Natural killer cell (primary cell): ENCODE measurements at regions not wholly inside any gene's neighbourhood (a gene's known extent, or its start where the extent isn't known, plus 50 kb on each side); places are given as distances from the start of the nearest gene placed in this dataset.

Experiments
- ATAC-seq, 3 donors: fragments of 150-1000 bp in 2 of 3; fragments of 200-7000 bp in 1 of 3; cut with Tn5 transposase; 1 replicate in 1 of 3; 2 replicates in 2 of 3; pipeline ENCODE4 v1.10.0; 2021; ENCODE audit warnings: mild to moderate bottlenecking in 2 of 3, moderate library complexity in 2 of 3
- DNase-seq, 2 donors: peaks; one replicate each; pipeline versions ENCODE4 v3.0.0 to v3.0.0-alpha.2; 2013 to 2021; ENCODE audit warnings: mixed read lengths in 1 of 2
- H3K27ac ChIP-seq: one replicate; pipeline ENCODE4 v1.5.1; 2013; ENCODE audit warnings: mild to moderate bottlenecking, low read length
- H3K27me3 ChIP-seq: one replicate; pipeline ENCODE4 v1.6.1; 2013; ENCODE audit warnings: low read length; ENCODE audit not compliant: control insufficient read depth, insufficient read depth
- H3K36me3 ChIP-seq: one replicate; pipeline ENCODE4 v1.6.1; 2013; ENCODE audit warnings: low read length; ENCODE audit not compliant: control insufficient read depth, insufficient read depth
- H3K4me1 ChIP-seq: one replicate; pipeline ENCODE4 v1.6.1; 2013; ENCODE audit warnings: low read length; ENCODE audit not compliant: control insufficient read depth, insufficient read depth
- H3K4me3 ChIP-seq: one replicate; pipeline ENCODE4 v1.5.1; 2013; ENCODE audit warnings: low read length
- H3K9me3 ChIP-seq: one replicate; pipeline ENCODE4 v1.6.1; 2013; ENCODE audit warnings: low read length; ENCODE audit not compliant: control insufficient read depth, insufficient read depth
- H3K27ac Mint-ChIP-seq, 2 donors: one replicate each; pipeline ENCODE4 v1.8.0; 2022; ENCODE audit warnings: mild to moderate bottlenecking in 2 of 2, mixed read lengths in 2 of 2, moderate library complexity in 1 of 2
- H3K27me3 Mint-ChIP-seq, 2 donors: one replicate each; pipeline ENCODE4 v1.8.0; 2022; ENCODE audit warnings: low read depth in 2 of 2, mixed read lengths in 2 of 2
- H3K36me3 Mint-ChIP-seq: one replicate; pipeline ENCODE4 v1.8.0; 2022; ENCODE audit warnings: mixed read lengths
- H3K4me1 Mint-ChIP-seq, 2 donors: one replicate each; pipeline ENCODE4 v1.8.0; 2022; ENCODE audit warnings: mixed read lengths in 2 of 2
- H3K4me3 Mint-ChIP-seq: one replicate; pipeline ENCODE4 v1.8.0; 2022; ENCODE audit warnings: mild to moderate bottlenecking, moderate library complexity, mixed read lengths
- H3K9me3 Mint-ChIP-seq, 2 donors: one replicate each; pipeline ENCODE4 v1.8.0; 2022; ENCODE audit warnings: mixed read lengths in 2 of 2
- WGBS: methylation state at CpG from one replicate; pipeline ENCODE4 v1.1.7; 2013; ENCODE audit warnings: missing lambda C conversion rate; ENCODE audit not compliant: insufficient coverage; 5-methylcytosine and 5-hydroxymethylcytosine counted together
- intact Hi-C: fragments of 100-400 bp; cut with micrococcal nuclease; formaldehyde crosslinking; loops from one replicate; pipeline ENCODE4 v1.14.2; 2022
- TF ChIP-seq, protein P1 (sequence below): fragments of 200-600 bp; IDR thresholded peaks from one replicate; pipeline ENCODE4 v1.8.0; 2022; ENCODE audit warnings: antibody characterized with exemption

DNA sequence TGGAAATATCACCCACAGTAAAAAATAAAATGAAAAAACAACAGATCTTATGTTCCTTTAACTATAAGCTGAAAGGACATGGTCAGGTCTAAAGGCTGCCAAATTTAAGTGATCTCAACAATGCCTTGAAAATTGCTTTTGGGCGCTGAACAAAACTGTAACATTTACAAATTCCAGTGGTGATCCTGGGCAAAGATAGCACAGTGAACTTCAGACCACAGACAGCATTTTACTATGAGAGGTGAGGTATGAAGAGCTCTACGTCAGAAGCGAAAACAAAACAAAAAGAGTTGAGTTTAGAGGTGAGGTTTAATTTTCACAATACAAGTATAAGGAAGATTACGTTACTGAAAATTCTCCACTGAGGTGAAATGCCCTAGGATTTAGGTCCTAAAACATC is 165.8 kb upstream of the STK32A start:
- Histone ChIP-seq H3K4me3 (no peak overlapping the region), H3K9me3 (no peaks in the 10 kb centered on the region), H3K27me3 (no peaks in the 10 kb centered on the region), H3K4me1 (no peaks in the 10 kb centered on the region), H3K27ac (no peak overlapping the region), H3K36me3 (no peaks in the 10 kb centered on the region)
- no peak overlapping the region for H3K27ac Mint-ChIP-seq
- H3K27me3 Mint-ChIP-seq = peaks cover 0 to 9% of the 10 kb centered on the region in 2 donors
- no peak for ATAC-seq
- TF ChIP-seq, protein P1, sequence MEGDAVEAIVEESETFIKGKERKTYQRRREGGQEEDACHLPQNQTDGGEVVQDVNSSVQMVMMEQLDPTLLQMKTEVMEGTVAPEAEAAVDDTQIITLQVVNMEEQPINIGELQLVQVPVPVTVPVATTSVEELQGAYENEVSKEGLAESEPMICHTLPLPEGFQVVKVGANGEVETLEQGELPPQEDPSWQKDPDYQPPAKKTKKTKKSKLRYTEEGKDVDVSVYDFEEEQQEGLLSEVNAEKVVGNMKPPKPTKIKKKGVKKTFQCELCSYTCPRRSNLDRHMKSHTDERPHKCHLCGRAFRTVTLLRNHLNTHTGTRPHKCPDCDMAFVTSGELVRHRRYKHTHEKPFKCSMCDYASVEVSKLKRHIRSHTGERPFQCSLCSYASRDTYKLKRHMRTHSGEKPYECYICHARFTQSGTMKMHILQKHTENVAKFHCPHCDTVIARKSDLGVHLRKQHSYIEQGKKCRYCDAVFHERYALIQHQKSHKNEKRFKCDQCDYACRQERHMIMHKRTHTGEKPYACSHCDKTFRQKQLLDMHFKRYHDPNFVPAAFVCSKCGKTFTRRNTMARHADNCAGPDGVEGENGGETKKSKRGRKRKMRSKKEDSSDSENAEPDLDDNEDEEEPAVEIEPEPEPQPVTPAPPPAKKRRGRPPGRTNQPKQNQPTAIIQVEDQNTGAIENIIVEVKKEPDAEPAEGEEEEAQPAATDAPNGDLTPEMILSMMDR = no peak
- 88% methylated on average over 2 of the region's 4 CpGs for WGBS
- DNase-seq = no peak
- intact Hi-C loops = no loop called here
- peaks cover 0 to 7% of the 10 kb centered on the region in 2 donors for H3K4me1 Mint-ChIP-seq
- H3K36me3 Mint-ChIP-seq = no peaks in the 10 kb centered on the region
- H3K9me3 Mint-ChIP-seq = no peaks in the 10 kb centered on the region
- H3K4me3 Mint-ChIP-seq = no peak overlapping the region

DNA sequence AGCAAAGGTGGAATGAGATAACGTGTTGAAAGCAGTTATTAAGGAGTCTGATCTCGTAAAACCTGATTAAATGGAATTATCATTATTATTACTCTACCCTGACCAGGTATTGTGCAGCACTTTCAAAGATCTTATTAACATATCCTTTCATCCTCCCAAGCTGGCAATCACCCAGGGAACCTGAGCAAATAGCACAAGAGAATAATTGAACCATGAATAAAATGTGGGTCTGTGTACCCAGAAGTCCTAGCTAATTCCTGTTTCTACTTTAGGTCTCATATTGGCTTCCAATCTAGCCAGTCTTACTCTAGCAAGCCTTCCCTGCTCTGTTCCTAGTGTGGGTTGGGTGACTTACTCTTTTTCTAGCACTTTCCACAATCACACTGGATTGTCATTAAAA is 162.2 kb upstream of the STK32A start:
- intact Hi-C loops = no loop called here
- ATAC-seq (no peak), DNase-seq (no peak)
- no peaks in the 10 kb centered on the region for H3K36me3 ChIP-seq
- H3K4me1 Mint-ChIP-seq = no peaks in the 10 kb centered on the region
- no peaks in the 10 kb centered on the region for H3K36me3 Mint-ChIP-seq
- no peak overlapping the region for H3K27ac ChIP-seq
- H3K9me3 ChIP-seq = no peaks in the 10 kb centered on the region
- no peak overlapping the region for H3K4me3 Mint-ChIP-seq
- no peaks in the 10 kb centered on the region for H3K4me1 ChIP-seq
- peaks cover 2% of the 10 kb centered on the region for H3K27me3 ChIP-seq
- peaks cover 0 to 6% of the 10 kb centered on the region in 2 donors for H3K27me3 Mint-ChIP-seq
- TF ChIP-seq, protein P1 = no peak
- no peak overlapping the region for H3K4me3 ChIP-seq
- no peak overlapping the region for H3K27ac Mint-ChIP-seq
- WGBS = 61% methylated on average over 2 of the region's 2 CpGs
- no peaks in the 10 kb centered on the region for H3K9me3 Mint-ChIP-seq

DNA sequence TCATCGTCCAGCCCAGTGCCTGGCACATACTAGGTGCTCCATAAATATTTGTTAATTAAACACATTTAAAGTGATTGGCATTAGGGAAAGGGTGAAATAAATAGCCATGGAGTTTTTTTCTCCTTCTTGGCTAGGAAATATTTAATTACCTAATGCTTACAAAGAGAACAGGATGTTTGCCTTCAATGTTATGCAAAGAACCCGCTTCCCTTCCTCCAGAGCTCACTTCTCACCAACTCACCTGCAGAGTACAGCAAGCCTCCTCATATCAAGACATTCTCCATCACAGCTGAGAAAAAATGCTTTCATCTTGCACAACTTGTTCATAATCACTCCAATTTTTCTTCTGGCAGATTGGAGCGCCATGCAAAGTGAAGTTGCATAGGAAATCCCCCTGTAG is 161.7 kb upstream of the STK32A start:
- H3K27me3 Mint-ChIP-seq = peaks cover 0 to 6% of the 10 kb centered on the region in 2 donors
- no peak overlapping the region for H3K27ac Mint-ChIP-seq
- H3K4me1 Mint-ChIP-seq = no peaks in the 10 kb centered on the region
- Histone ChIP-seq H3K27ac (no peak overlapping the region), H3K27me3 (peaks cover 2% of the 10 kb centered on the region), H3K9me3 (no peaks in the 10 kb centered on the region), H3K4me1 (no peaks in the 10 kb centered on the region), H3K4me3 (no peak overlapping the region), H3K36me3 (no peaks in the 10 kb centered on the region)
- TF ChIP-seq, protein P1 = no peak
- intact Hi-C loops = no loop called here
- no peaks in the 10 kb centered on the region for H3K36me3 Mint-ChIP-seq
- H3K9me3 Mint-ChIP-seq = no peaks in the 10 kb centered on the region
- H3K4me3 Mint-ChIP-seq = no peak overlapping the region
- 93% methylated on average over 2 of the region's 3 CpGs for whole genome bisulfite sequencing
- DNase-seq = no peak
- no peak for ATAC-seq

- Mint-ChIP-seq H3K4me1 (no peaks in the 10 kb centered on the region), H3K27ac (no peak overlapping the region), H3K36me3 (no peaks in the 10 kb centered on the region), H3K27me3 (peaks cover 0 to 6% of the 10 kb centered on the region in 2 donors), H3K4me3 (no peak overlapping the region), H3K9me3 (no peaks in the 10 kb centered on the region)
- no peak for ATAC-seq
- no peaks in the 10 kb centered on the region for H3K36me3 ChIP-seq
- intact Hi-C loops = no loop called here
- TF ChIP-seq, protein P1 = no peak
- 0% methylated on average over 1 of the region's 1 CpG for WGBS
- H3K9me3 ChIP-seq = no peaks in the 10 kb centered on the region
- no peak overlapping the region for H3K27ac ChIP-seq
- DNase-seq = no peak
- H3K27me3 ChIP-seq = peaks cover 2% of the 10 kb centered on the region
- H3K4me3 ChIP-seq = no peak overlapping the region
- H3K4me1 ChIP-seq = no peaks in the 10 kb centered on the region
Observed at GRCh38 chr5:147075187-147075586, 159.6 kb upstream of the STK32A start.
